ENCODE measurements at regions not wholly inside any gene's neighbourhood (a gene's known extent, or its start where the extent isn't known, plus 50 kb on each side); places are given as distances from the start of the nearest gene placed in this dataset.

DNA sequence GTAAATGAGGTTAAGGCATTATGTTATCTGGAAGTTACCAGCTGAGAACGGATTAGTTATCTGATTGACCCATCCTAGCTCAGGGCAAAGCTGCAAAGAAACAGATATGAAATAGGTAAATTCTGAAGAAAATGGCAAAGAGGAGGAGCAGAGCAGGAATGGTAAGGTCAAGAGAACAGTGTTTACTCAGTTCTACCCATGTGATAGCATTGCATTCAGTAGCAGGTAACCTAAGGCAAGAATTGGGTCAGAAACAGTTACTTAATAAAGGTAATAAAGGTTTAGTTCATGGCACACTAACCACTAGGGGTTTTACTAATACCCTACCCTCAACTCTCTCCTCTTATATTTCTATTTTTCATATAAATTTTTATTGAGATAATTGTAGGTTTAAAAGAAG, 224.8 kb downstream of the ASCL1 start:
- Histone ChIP-seq H3K4me1 (ENCODE audit: control insufficient read depth in 2 of 3, insufficient read depth in 2 of 3, low read depth in 1 of 3, low read length in 3 of 3) (no peaks in the 10 kb centered on the region), H3K9ac (ENCODE audit: low read length in 3 of 3) (no peak overlapping the region), H3K4me3 (ENCODE audit: low read length in 3 of 3) (no peak overlapping the region), H3K9me3 (ENCODE audit: control insufficient read depth in 2 of 3, insufficient read depth in 1 of 3, low read length in 3 of 3) (no peaks in the 10 kb centered on the region), H3K27ac (ENCODE audit: low read depth in 2 of 2, low read length in 2 of 2) (no peak overlapping the region), H3K36me3 (ENCODE audit: control insufficient read depth in 2 of 3, insufficient read depth in 3 of 3, low read length in 3 of 3) (no peaks in the 10 kb centered on the region), H3K27me3 (ENCODE audit: control insufficient read depth, insufficient read depth, low read length) (no peaks in the 10 kb centered on the region)
- TF ChIP-seq CTCF (IDR thresholded peaks at IDR 0.05; ENCODE audit: borderline replicate concordance, extremely low read depth, insufficient read depth) = no peak
- DNase-seq (no peak), FAIRE-seq (no peak)
- intact Hi-C loops (cut with DNase I) = no loop called here

DNA sequence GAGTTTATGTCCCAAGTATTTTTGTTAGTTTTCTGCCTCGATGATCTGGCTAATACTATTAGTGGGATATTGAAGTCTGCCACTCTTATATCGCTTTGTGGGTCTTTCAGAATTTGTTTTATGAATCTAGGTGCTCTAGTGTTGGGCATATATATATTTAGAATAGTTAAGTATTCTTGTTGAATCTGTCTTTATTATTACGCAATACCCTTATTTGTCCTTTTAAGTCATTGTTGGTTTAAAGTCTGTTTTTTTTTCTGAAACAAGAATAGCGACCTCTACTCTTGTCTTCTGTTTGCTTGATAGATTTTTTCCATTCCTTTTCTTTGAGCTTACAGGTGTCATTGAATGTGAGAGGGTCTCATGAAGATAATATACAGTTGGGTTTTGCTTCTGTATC, 239.0 kb downstream of the ASCL1 start:
- intact Hi-C loops (cut with DNase I) = no loop called here
- H3K27me3 ChIP-seq (ENCODE audit: control insufficient read depth, insufficient read depth, low read length) = no peaks in the 10 kb centered on the region
- H3K9me3 ChIP-seq (ENCODE audit: control insufficient read depth in 2 of 3, insufficient read depth in 1 of 3, low read length in 3 of 3) = peaks cover 0 to 9% (median 5%) of the 10 kb centered on the region in 3 donors
- H3K27ac ChIP-seq (ENCODE audit: low read depth in 2 of 2, low read length in 2 of 2) = no peak overlapping the region
- H3K4me3 ChIP-seq (ENCODE audit: low read length in 3 of 3) = no peak overlapping the region
- no peak for TF ChIP-seq CTCF (IDR thresholded peaks at IDR 0.05; ENCODE audit: borderline replicate concordance, extremely low read depth, insufficient read depth)
- DNase-seq (no peak), FAIRE-seq (no peak)
- no peaks in the 10 kb centered on the region for H3K36me3 ChIP-seq (ENCODE audit: control insufficient read depth in 2 of 3, insufficient read depth in 3 of 3, low read length in 3 of 3)
- H3K4me1 ChIP-seq (ENCODE audit: control insufficient read depth in 2 of 3, insufficient read depth in 2 of 3, low read depth in 1 of 3, low read length in 3 of 3) = no peaks in the 10 kb centered on the region
- no peak overlapping the region for H3K9ac ChIP-seq (ENCODE audit: low read length in 3 of 3)

DNA sequence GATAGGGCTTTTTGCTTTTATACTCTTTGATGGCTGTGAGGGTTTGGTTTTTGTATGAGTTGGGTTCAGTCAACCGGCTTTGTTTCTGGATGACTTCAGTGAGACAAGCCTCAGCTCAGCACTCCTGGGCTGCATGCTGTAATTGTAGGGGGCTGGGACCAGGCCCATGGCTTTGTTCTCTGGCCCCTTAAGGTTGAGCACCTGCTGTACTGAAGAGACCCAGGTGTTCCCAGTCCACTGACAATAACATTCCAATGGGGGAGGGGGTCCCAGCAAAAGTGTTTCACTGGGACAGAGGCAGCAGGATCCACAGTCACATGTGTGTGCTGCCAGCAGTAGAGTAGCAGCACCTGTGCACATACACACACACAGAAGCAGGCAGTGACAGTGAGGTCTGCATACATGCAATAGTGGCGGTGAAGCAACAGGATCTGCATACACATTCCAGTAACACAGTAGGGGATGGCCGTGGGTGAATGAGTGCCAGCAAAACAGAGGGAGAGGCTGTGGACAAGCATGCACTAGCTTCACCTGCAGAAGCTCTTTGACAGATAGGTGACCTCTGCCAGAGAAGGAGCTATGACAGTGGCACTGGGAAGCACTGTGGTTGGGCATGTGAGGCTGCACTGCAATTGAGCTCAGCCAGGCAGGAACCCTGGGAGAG, 240.4 kb downstream of the ASCL1 start:
- Histone ChIP-seq H3K4me3 (ENCODE audit: low read length in 3 of 3) (no peak overlapping the region), H3K36me3 (ENCODE audit: control insufficient read depth in 2 of 3, insufficient read depth in 3 of 3, low read length in 3 of 3) (no peaks in the 10 kb centered on the region), H3K4me1 (ENCODE audit: control insufficient read depth in 2 of 3, insufficient read depth in 2 of 3, low read depth in 1 of 3, low read length in 3 of 3) (no peaks in the 10 kb centered on the region), H3K9ac (ENCODE audit: low read length in 3 of 3) (no peak overlapping the region), H3K9me3 (ENCODE audit: control insufficient read depth in 2 of 3, insufficient read depth in 1 of 3, low read length in 3 of 3) (peaks cover 0 to 9% (median 5%) of the 10 kb centered on the region in 3 donors), H3K27ac (ENCODE audit: low read depth in 2 of 2, low read length in 2 of 2) (no peak overlapping the region), H3K27me3 (ENCODE audit: control insufficient read depth, insufficient read depth, low read length) (no peaks in the 10 kb centered on the region)
- TF ChIP-seq CTCF (IDR thresholded peaks at IDR 0.05; ENCODE audit: borderline replicate concordance, extremely low read depth, insufficient read depth) = no peak
- DNase-seq (no peak), FAIRE-seq (no peak)
- intact Hi-C loops (cut with DNase I) = no loop called here

- Histone ChIP-seq H3K27me3 (ENCODE audit: control insufficient read depth, insufficient read depth, low read length) (no peaks in the 10 kb centered on the region), H3K36me3 (ENCODE audit: control insufficient read depth in 2 of 3, insufficient read depth in 3 of 3, low read length in 3 of 3) (no peaks in the 10 kb centered on the region), H3K4me3 (ENCODE audit: low read length in 3 of 3) (no peak overlapping the region), H3K9ac (ENCODE audit: low read length in 3 of 3) (no peak overlapping the region), H3K4me1 (ENCODE audit: control insufficient read depth in 2 of 3, insufficient read depth in 2 of 3, low read depth in 1 of 3, low read length in 3 of 3) (no peaks in the 10 kb centered on the region), H3K27ac (ENCODE audit: low read depth in 2 of 2, low read length in 2 of 2) (no peak overlapping the region), H3K9me3 (ENCODE audit: control insufficient read depth in 2 of 3, insufficient read depth in 1 of 3, low read length in 3 of 3) (peaks cover 0 to 9% (median 5%) of the 10 kb centered on the region in 3 donors)
- intact Hi-C loops (cut with DNase I) = no loop called here
- TF ChIP-seq CTCF (IDR thresholded peaks at IDR 0.05; ENCODE audit: borderline replicate concordance, extremely low read depth, insufficient read depth) = no peak
- DNase-seq (no peak), FAIRE-seq (no peak)
Observed at GRCh38 chr12:103198499-103198898, 241.0 kb downstream of the ASCL1 start.
